ENCODE measurements at regions not wholly inside any gene's neighbourhood (a gene's known extent, or its start where the extent isn't known, plus 50 kb on each side); places are given as distances from the start of the nearest gene placed in this dataset.

GRCh38 chr20:41895241-41896032 lies 277.3 kb upstream of the CHD6 start:
- in situ Hi-C loops (cut with HindIII; ENCODE audit: low sequenced_read_pairs), result no loop called here
- H3K4me3 ChIP-seq (ENCODE audit: low read depth, low read length), result no peak overlapping the region
- DNase-seq (ENCODE audit: low read depth), result no peak
- TF ChIP-seq CTCF (IDR thresholded peaks at IDR 0.05; ENCODE audit: low read depth, low read length, missing control alignments), result no peak

GRCh38 chr20:41894255-41894963 lies 276.2 kb upstream of the CHD6 start:
- no peak overlapping the region for H3K4me3 ChIP-seq (ENCODE audit: low read depth, low read length)
- in situ Hi-C loops (cut with HindIII; ENCODE audit: low sequenced_read_pairs), result no loop called here
- no peak for TF ChIP-seq CTCF (IDR thresholded peaks at IDR 0.05; ENCODE audit: low read depth, low read length, missing control alignments)
- no peak for DNase-seq (ENCODE audit: low read depth)

GRCh38 chr20:41892031-41892430 lies 273.9 kb upstream of the CHD6 start:
- no peak overlapping the region for H3K4me3 ChIP-seq (ENCODE audit: low read depth, low read length)
- no peak for DNase-seq (ENCODE audit: low read depth)
- no peak for TF ChIP-seq CTCF (IDR thresholded peaks at IDR 0.05; ENCODE audit: low read depth, low read length, missing control alignments)
- in situ Hi-C loops (cut with HindIII; ENCODE audit: low sequenced_read_pairs), result no loop called here

- no peak for DNase-seq (ENCODE audit: low read depth)
- TF ChIP-seq CTCF (IDR thresholded peaks at IDR 0.05; ENCODE audit: low read depth, low read length, missing control alignments), result no peak
- in situ Hi-C loops (cut with HindIII; ENCODE audit: low sequenced_read_pairs), result no loop called here
Measured at GRCh38 chr20:41889844-41890224, 271.7 kb upstream of the CHD6 start.

GRCh38 chr20:41889126-41889843 lies 271.1 kb upstream of the CHD6 start:
- no peak for TF ChIP-seq CTCF (IDR thresholded peaks at IDR 0.05; ENCODE audit: low read depth, low read length, missing control alignments)
- DNase-seq (ENCODE audit: low read depth), result no peak
- in situ Hi-C loops (cut with HindIII; ENCODE audit: low sequenced_read_pairs), result no loop called here
- H3K4me3 ChIP-seq (ENCODE audit: low read depth, low read length), result no peak overlapping the region

More at GRCh38 chr20:41889844-41890224, 271.7 kb upstream of the CHD6 start:
- no peak overlapping the region for H3K4me3 ChIP-seq (ENCODE audit: low read depth, low read length)

- TF ChIP-seq CTCF (IDR thresholded peaks at IDR 0.05; ENCODE audit: low read depth, low read length, missing control alignments), result no peak
Measured at GRCh38 chr20:41888434-41888833, 270.3 kb upstream of the CHD6 start.

More at GRCh38 chr20:41888434-41888833, 270.3 kb upstream of the CHD6 start:
- no peak overlapping the region for H3K4me3 ChIP-seq (ENCODE audit: low read depth, low read length)
- in situ Hi-C loops (cut with HindIII; ENCODE audit: low sequenced_read_pairs), result no loop called here
- no peak for DNase-seq (ENCODE audit: low read depth)
